ENCODE measurements at regions not wholly inside any gene's neighbourhood (a gene's known extent, or its start where the extent isn't known, plus 50 kb on each side); places are given as distances from the start of the nearest gene placed in this dataset.
"Not testable (repeated sequence)": the region's sequence is repeated elsewhere in the genome, so short reads cannot be mapped to it uniquely, and the experiment has no call there.

DNA sequence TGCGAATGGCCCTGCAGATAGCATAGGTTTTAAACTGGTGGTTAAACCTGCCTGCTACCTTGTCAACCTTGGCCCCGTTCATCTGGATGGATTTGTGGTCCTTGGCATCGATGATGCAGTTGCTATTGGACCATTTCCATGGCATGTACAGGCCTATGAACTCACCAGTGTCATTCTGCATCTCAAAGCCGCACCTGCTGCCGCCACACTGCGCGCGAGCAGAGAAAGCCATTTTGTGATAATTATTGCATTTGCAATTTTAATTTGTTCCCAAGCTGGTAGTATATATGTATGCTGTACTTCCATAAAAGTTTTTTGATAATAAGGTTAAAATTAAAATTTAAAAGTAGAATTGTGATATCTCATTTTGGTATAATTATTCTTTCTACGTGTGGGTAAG lies 94.8 kb upstream of the UXS1 start:
- DNase-seq, result no peak

GRCh38 chr2:106285237-106285829 lies 91.2 kb upstream of the UXS1 start:
- DNase-seq, result no peak

- no peak for DNase-seq
Measured at GRCh38 chr2:106284691-106285202, 90.6 kb upstream of the UXS1 start.

GRCh38 chr2:106284255-106284654 lies 90.2 kb upstream of the UXS1 start:
- DNase-seq, result no peak

- DNase-seq, result not testable (repeated sequence)
Measured at GRCh38 chr2:106283228-106284152, 89.4 kb upstream of the UXS1 start.

DNA sequence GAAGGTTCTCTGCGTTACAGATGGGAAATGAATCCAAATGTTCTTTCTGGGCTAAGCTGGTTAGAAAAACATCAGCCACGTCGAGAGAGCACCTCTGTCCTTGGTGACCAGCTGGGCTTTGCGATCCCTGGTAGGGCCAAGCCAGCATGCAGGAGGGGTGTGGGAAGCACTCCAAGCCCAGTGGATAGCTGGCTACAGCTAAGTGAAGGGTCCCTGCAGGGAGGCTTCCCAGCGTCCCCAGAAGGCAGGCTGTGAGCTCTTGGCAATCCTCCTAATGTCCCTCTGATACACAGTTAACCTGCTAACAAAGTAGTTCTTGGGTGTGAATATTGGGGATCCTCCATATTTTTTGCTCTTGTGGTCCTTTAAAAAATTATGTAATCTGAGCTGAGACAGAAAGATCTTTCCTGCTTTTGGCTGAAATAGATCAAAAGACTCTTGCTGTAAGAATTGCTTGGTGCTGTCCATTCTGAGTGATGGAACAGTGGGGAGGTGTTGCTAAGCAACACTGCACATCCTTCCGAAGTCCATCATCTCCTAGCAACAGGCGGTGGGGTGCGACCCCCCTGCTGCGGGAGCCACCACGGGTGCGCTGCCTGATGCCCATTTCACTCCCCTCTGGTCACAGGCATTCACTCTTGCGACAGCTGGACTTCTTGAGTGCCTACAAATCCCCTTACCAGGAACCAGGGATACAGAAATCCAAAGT lies 88.5 kb upstream of the UXS1 start:
- no peak for DNase-seq

GRCh38 chr2:106281907-106282430 lies 87.9 kb upstream of the UXS1 start:
- not testable (repeated sequence) for DNase-seq

- no peak for DNase-seq
Measured at GRCh38 chr2:106280722-106281446, 86.8 kb upstream of the UXS1 start.

DNA sequence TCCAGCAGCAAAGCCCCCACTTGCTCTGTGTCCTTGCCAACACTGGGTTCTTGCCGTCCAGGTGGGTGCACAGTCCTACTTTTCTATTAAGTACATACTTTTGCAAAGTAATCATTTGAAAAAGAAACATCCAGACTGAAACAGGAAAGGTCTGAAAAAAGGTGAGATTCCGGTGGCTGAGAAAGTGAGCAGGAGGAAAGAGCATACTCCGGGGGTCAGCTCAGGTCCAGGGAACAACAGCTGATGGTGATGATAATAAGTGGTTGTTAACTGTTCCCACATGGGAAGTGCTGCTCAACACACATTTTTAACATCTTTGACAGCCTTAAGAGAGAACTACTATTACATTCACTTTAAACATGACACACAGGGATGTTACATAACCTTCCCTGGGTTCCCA lies 86.1 kb upstream of the UXS1 start:
- no peak for DNase-seq

DNA sequence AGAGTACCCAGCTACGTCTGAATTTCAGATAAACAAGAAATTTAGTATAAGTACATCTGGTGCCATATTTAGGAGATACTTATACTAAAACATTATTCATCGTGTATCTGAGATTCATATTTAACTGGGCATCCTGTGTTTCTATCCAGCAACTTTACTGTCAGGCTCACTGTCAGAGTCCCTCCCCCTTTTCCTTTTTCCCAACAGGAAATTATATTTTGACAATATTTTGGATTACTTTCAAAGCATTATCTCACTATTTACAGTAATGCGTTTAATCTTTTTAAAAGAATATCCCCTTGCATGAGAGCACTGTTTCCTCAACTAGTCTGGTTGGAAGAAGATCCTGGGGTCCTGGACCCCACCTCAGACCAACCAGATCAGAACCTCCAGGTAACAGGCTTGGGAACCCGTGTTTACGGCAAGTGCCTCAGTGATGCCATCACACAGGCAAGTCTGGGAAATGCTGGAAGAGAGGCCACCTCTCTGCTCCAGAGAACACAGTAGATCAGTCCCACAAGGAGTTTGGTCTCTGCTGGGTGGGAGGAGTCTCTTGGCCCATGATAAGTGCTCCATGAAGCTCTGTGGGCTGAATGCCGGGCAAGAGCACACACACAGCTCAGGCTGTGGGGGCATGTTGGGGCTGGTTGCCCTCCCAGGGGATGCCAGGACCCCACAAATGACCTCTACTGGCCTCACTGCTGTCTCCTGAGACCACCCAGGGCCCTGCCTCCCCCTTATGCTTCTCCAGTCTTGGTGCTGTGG lies 84.2 kb upstream of the UXS1 start:
- DNase-seq, result no peak

DNA sequence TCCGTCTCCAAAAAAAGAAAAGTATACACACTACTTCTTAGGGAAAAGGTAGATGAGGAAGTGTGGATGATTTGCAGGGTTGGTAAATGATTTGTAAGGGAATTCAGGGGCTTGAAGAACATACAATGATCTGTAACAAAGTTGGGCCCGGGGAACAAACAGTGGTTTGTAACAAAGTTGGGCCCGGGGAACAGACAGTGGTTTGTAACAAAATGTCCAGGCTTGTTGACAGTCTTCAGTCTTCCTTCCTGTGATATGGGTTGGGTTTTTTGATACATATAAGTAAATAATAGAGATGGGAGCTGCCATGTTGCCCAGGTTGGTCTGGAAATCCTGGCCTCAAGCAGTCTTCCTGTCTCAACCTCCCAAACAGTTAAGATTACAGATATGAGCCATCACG lies 83.3 kb upstream of the UXS1 start:
- DNase-seq, result no peak

GRCh38 chr2:106275971-106276370 lies 81.9 kb upstream of the UXS1 start:
- no peak for DNase-seq

DNA sequence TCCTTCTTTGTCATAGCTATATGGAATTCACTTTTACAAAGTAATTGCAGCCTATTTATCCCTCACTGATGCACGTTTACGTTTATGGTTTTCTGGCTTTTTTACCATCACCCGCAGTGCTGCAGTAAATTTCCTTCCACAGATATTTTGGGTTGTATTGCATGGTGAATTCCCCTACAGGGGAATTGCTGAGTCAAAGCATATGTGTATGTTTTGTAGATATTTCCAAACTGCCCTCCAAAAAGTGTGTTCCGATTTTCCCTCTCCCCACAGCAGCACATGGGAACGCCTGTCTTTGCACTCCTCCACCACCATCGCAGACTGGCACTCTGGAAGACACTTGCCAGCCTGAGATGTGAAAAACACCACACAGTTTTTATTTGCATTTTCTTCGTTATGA lies 80.6 kb upstream of the UXS1 start:
- no peak for DNase-seq

DNA sequence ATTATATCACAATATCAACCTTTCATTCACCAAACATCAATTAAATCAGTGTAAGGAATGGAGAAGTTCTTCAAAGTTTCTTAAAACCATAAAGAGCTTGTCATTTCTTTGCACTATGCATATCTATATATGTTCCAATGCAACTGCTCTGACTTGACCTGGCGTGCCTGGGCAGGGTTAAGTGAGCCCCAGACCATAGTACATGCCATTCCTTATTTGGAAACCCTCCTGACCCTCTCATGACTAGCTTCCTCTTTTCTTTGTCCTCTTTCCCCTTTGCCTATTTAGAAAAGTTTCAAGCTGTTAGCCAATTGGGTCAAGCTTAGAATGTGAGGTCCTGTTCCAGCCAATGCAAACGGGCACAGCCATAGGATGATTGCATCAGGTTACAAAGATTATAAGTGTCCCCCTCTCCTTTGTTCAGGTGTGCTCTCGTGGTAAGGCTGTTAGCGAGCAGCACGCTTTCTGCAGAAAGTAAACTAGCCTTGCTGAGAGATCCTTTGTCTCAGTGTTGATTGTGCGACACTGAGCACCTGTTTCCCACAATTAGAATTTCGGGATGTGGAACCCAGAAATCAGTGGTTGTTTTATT lies 78.2 kb upstream of the UXS1 start:
- DNase-seq, result no peak

GRCh38 chr2:106270471-106270891 lies 76.4 kb upstream of the UXS1 start:
- no peak for DNase-seq

GRCh38 chr2:106269591-106270291 lies 75.6 kb upstream of the UXS1 start:
- peak; percentile 29 to 39 for DNase-seq

DNA sequence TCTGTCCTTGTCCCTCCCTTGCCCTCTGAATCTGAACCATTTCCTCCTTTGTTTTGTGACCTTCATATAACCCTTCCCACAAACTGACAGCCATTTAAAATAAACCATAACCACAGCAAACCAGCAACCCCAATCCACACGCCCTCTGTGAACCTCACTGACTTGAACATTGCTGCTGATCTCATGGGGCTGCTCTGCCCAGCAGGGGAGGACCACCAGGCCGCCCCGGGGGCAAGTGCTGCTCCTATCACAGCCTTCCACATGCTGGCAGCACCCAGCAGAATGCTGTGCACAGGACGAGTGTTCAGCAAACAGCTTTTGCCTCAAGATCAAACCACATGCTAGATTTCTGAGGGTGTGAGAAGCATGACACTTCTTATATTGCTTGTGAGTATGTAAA lies 73.9 kb upstream of the UXS1 start:
- DNase-seq, result no peak

DNA sequence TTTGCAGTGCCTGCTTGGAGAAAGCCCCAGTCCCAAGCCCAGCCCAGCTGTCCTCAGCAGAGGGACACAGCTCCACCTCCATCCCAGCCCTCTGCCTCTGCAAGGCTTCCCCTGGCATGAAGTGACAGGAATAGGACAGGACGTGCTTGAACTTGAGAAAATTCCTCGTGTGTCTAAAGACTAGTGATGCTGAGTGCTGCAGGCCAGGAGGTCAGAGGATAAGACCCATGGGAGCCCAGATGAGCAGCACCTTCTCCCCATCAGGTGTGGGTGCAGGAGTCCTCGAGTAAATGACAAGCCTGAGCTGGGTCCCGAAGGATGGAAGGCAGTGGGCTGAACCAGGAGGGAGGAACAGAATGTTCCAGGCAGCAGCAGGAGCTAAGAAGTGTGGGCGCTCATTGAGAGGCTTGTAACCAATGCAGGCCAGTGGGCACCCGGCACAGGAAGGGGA lies 67.8 kb upstream of the UXS1 start:
- no peak for DNase-seq

- not testable (repeated sequence) for DNase-seq
Measured at GRCh38 chr2:106258859-106259258, 64.8 kb upstream of the UXS1 start.

DNA sequence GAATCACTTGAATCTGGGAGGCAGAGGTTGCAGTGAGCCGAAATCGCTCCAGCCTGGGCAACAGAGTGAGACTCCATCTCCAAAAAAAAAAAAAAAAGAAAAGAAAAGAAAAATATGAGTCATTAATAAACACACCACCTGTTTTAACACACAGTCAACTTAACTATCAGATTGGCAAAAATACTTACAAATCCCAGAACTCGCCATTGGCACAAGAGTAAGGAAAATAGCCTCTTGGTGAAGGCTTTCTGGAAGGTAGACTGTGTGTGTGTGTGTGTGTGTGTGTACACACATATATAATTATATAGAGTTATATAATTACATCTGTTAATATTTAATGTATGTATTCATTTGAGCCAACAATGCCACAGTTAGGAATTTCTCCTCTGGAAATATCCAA lies 63.7 kb upstream of the UXS1 start:
- DNase-seq, result no peak

GRCh38 chr2:106257135-106257534 lies 63.0 kb upstream of the UXS1 start:
- no peak for DNase-seq
